Osteocyte (in vitro differentiated cells): ENCODE measurements at regions not wholly inside any gene's neighbourhood (a gene's known extent, or its start where the extent isn't known, plus 50 kb on each side); places are given as distances from the start of the nearest gene placed in this dataset.

ENCODE experiments used
- DNase-seq: peaks from one replicate; pipeline ENCODE4 v3.0.0; 2021; ENCODE audit warnings: mixed read lengths; ENCODE audit not compliant: unreplicated experiment; ENCODE audit errors: extremely low spot score
- H3K27ac Mint-ChIP-seq: one replicate; pipeline ENCODE4 v1.8.0; 2021; ENCODE audit warnings: mild to moderate bottlenecking, mixed read lengths; ENCODE audit not compliant: unreplicated experiment
- H3K27me3 Mint-ChIP-seq: one replicate; pipeline ENCODE4 v1.8.0; 2021; ENCODE audit warnings: mixed read lengths; ENCODE audit not compliant: unreplicated experiment
- H3K36me3 Mint-ChIP-seq: one replicate; pipeline ENCODE4 v1.8.0; 2021; ENCODE audit warnings: mixed read lengths; ENCODE audit not compliant: unreplicated experiment
- H3K4me1 Mint-ChIP-seq: one replicate; pipeline ENCODE4 v1.8.0; 2021; ENCODE audit warnings: mixed read lengths; ENCODE audit not compliant: unreplicated experiment
- H3K4me3 Mint-ChIP-seq: one replicate; pipeline ENCODE4 v1.8.0; 2021; ENCODE audit warnings: mild to moderate bottlenecking, moderate library complexity, mixed read lengths; ENCODE audit not compliant: unreplicated experiment
- H3K9me3 Mint-ChIP-seq: one replicate; pipeline ENCODE4 v1.8.0; 2021; ENCODE audit warnings: mixed read lengths; ENCODE audit not compliant: unreplicated experiment
- CTCF ChIP-seq: fragments of 200-600 bp; sonication (generic); IDR thresholded peaks from 2 replicates; pipeline ENCODE4 v1.5.0; 2021; ENCODE audit warnings: antibody characterized with exemption, mild to moderate bottlenecking, moderate library complexity

DNA sequence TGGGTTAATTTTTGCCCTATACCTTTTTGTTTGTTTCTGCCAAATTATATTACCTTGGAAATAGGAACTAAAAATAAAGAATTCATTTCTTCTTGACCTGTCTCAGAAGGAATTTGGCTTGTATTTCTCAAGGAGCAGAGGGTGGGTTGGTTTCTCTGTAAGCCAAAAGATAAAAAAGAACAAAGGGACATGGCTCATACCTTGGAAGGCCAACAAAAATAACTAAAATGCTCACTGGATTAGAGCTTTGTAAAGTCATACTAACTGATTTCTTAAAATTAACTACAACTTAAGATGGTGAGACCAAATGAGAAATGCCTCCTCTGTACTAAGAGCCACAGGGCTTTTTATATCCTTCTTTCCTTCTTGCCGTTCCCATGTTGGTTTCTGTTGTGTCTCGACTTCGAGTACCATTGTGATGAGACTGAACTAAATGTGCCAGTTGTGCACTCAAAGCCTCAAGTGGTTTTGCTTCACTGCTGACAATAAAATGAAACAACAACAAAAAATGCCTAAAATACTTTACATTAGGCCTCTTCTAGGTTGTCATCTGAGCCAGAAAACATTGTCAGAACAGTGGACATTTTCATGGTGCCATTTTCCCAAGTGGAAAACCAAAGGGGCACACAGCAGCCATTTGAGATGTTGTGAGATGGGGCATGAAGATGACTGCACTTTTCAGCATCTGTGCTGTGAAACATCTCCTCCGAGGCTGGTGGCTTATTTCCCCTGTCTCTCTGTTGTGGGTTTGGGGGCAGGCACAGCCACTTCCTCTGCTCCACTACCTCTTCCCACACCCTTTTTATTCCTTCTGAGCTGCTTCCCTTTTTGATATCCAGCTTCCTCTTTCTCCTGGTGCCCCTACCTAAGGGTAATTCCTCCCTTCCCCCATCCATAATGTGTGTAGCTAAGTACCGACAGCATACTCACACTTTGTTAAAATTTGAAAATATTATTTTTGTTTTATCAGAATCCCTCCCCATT lies 51.8 kb upstream of the AGR3 start:
- DNase-seq, result no peak
- no peak for TF ChIP-seq CTCF
- H3K4me3 Mint-ChIP-seq, result no peak overlapping the region
- H3K9me3 Mint-ChIP-seq, result no peaks in the 10 kb centered on the region
- H3K4me1 Mint-ChIP-seq, result no peaks in the 10 kb centered on the region
- H3K27ac Mint-ChIP-seq, result no peak overlapping the region
- H3K27me3 Mint-ChIP-seq, result no peaks in the 10 kb centered on the region
- peaks cover 2% of the 10 kb centered on the region for H3K36me3 Mint-ChIP-seq

GRCh38 chr7:16934722-16935340 lies 53.0 kb upstream of the AGR3 start:
- DNase-seq, result no peak
- Mint-ChIP-seq H3K27ac (no peak overlapping the region), H3K9me3 (no peaks in the 10 kb centered on the region), H3K4me1 (no peaks in the 10 kb centered on the region), H3K27me3 (no peaks in the 10 kb centered on the region), H3K36me3 (no peaks in the 10 kb centered on the region), H3K4me3 (no peak overlapping the region)
- TF ChIP-seq CTCF, result no peak

DNA sequence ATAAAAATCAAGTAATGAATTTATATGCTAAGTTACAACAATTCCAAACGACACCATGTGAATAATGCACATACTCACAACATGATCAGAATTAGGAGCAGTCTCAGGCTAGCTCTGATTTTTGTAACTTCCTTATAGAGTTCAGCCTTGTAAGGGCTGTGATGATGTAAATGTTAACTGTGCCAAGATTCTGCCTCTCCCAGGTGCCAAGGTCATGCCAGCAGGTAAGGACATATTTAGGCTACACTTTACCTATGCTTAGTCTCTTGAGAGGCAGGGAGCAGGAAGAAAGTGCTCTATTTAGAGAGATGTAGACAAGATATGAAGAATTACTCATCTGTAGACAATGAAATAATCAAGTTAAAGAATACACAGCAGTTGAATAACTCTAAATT lies 53.6 kb upstream of the AGR3 start:
- DNase-seq, result no peak
- H3K4me3 Mint-ChIP-seq, result no peak overlapping the region
- no peaks in the 10 kb centered on the region for H3K27me3 Mint-ChIP-seq
- no peaks in the 10 kb centered on the region for H3K9me3 Mint-ChIP-seq
- no peak for TF ChIP-seq CTCF
- no peaks in the 10 kb centered on the region for H3K4me1 Mint-ChIP-seq
- no peaks in the 10 kb centered on the region for H3K36me3 Mint-ChIP-seq
- H3K27ac Mint-ChIP-seq, result no peak overlapping the region

DNA sequence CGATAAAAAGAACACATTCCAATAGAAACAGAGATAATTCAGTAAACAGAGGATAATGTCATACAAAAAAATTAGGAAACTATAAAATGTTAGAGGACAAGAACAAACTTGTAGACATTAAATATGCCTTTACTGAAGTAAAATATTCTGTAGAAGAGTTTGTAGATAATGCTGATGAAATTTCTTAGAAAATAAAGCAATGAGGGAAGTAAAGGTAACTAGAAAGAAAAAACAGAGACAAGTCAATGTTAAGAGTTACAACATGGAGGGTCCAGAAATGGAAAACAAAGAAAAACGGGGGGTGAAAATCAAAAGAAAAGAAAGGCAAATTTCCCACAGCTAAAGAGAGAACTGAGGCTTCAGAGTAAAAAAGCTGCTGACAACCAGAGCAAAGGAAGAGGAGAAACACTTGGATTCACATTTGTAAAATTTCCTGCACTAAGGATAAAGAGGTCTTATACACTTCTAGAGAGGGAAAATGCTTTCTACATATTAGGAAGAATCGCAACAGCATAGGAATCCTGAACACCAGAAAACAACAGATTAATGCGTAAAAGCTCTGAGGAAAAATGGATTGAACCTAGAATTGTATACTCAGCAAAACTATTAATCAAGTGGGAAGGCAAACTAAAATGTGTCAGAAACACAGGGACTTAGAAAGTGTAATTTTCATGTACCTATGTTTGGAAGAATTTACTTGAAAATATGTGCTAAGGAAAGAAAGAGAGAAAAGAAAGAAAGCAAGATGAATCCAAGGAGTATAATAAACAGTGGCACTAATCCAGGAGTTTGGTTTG lies 55.0 kb upstream of the AGR3 start:
- Mint-ChIP-seq H3K9me3 (no peaks in the 10 kb centered on the region), H3K4me3 (no peak overlapping the region), H3K36me3 (no peaks in the 10 kb centered on the region), H3K27ac (no peak overlapping the region), H3K4me1 (no peaks in the 10 kb centered on the region), H3K27me3 (no peaks in the 10 kb centered on the region)
- TF ChIP-seq CTCF, result no peak
- no peak for DNase-seq

DNA sequence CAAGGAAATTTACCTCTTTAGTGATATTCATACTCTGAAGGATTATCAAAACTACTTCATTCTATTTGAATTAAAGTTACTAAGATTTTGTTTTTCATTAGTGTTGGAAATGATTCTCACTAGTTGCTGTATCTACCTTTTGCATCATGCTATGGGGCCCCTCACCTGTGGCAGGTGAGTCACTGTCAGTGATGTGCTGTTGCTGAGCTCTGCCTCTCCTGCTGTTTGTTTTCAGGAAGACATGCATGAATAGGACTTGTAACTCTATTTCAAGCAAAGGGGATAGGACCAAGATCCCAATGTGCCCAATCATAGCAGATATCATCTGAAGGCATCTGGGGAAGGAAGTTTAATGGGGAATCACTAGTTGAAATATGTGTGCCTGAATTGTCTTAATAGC lies 57.4 kb upstream of the AGR3 start:
- TF ChIP-seq CTCF, result no peak

More for the DNA sequence above, 57.4 kb upstream of the AGR3 start:
- Mint-ChIP-seq H3K27me3 (no peaks in the 10 kb centered on the region), H3K27ac (no peak overlapping the region), H3K4me3 (no peak overlapping the region), H3K4me1 (no peaks in the 10 kb centered on the region), H3K9me3 (no peaks in the 10 kb centered on the region), H3K36me3 (no peaks in the 10 kb centered on the region)
- no peak for DNase-seq
